ENCODE measurements at regions not wholly inside any gene's neighbourhood (a gene's known extent, or its start where the extent isn't known, plus 50 kb on each side); places are given as distances from the start of the nearest gene placed in this dataset.

- TF ChIP-seq ZNF281 (CRISPR knock-in tag; IDR thresholded peaks at IDR 0.05) (no peak), E2F5 (CRISPR knock-in tag; IDR thresholded peaks at IDR 0.05) (no peak), MLX (CRISPR knock-in tag; IDR thresholded peaks at IDR 0.05) (no peak), ZSCAN18 (CRISPR knock-in tag; IDR thresholded peaks at IDR 0.05) (no peak), ZNF532 (CRISPR knock-in tag; IDR thresholded peaks at IDR 0.05; ENCODE audit: borderline replicate concordance) (no peak), EMX1 (CRISPR knock-in tag; IDR thresholded peaks at IDR 0.05) (no peak)
These were observed 234.4 kb upstream of the CHRM3 start (continued) for GRCh38 chr1:239151937-239152336.

GRCh38 chr1:239140968-239141367 is 245.4 kb upstream of the CHRM3 start:
- no peak for TF ChIP-seq ETV6 (CRISPR knock-in tag; IDR thresholded peaks at IDR 0.05)
- no peak for TF ChIP-seq JUN (CRISPR knock-in tag; IDR thresholded peaks at IDR 0.05)
- no peak for TF ChIP-seq ZNF423 (CRISPR knock-in tag; IDR thresholded peaks at IDR 0.05)
- no peak for TF ChIP-seq ZSCAN18 (CRISPR knock-in tag; IDR thresholded peaks at IDR 0.05)
- TF ChIP-seq FOXJ3 (CRISPR knock-in tag; IDR thresholded peaks at IDR 0.05; ENCODE audit: borderline replicate concordance): no peak
- no peak for TF ChIP-seq SOX15 (CRISPR knock-in tag; IDR thresholded peaks at IDR 0.05)
- no peak for TF ChIP-seq USF1 (CRISPR knock-in tag; IDR thresholded peaks at IDR 0.05)
- no peak for TF ChIP-seq NFATC4 (CRISPR knock-in tag; IDR thresholded peaks at IDR 0.05)
- Mint-ChIP-seq H3K36me3 (peaks cover 13% of the 10 kb centered on the region), H3K27me3 (ENCODE audit: low read depth) (no peaks in the 10 kb centered on the region), H3K9me3 (peaks cover 24% of the 10 kb centered on the region), H3K4me3 (no peak overlapping the region), H3K4me1 (peaks cover 19% of the 10 kb centered on the region), H3K27ac (no peak overlapping the region)
- ChIA-PET CTCF (no interaction called here), POLR2A (no interaction called here)
- ATAC-seq: no peak
- DNase-seq (ENCODE audit: low spot score): no peak
